HUDEP-2 (cell line): ENCODE measurements at regions not wholly inside any gene's neighbourhood (a gene's known extent, or its start where the extent isn't known, plus 50 kb on each side); places are given as distances from the start of the nearest gene placed in this dataset.

Source experiments
- DNase-seq, 76 experiments: peaks; one replicate each; lab custom pipeline; 2025; ENCODE audit not compliant: unreplicated experiment in 76 of 76; lab: John Stamatoyannopoulos, UW

GRCh38 chr6:74785236-74785635 lies 420.6 kb downstream of the COL12A1 start:
- no peak for DNase-seq

- DNase-seq = no peak
Observed at GRCh38 chr6:74782346-74782745, 423.5 kb downstream of the COL12A1 start.

- no peak for DNase-seq
Observed at GRCh38 chr6:74780831-74781230, 425.0 kb downstream of the COL12A1 start.

- DNase-seq = no peak
Observed at GRCh38 chr6:74768738-74769137, 437.1 kb downstream of the COL12A1 start.

- DNase-seq = no peak
Observed at GRCh38 chr6:74768120-74768519, 437.7 kb downstream of the COL12A1 start.

- no peak for DNase-seq
Observed at GRCh38 chr6:74765486-74765885, 440.4 kb downstream of the COL12A1 start.

- no peak for DNase-seq
Observed at GRCh38 chr6:74764486-74764885, 441.4 kb downstream of the COL12A1 start.

GRCh38 chr6:74762841-74763240 lies 443.0 kb downstream of the COL12A1 start:
- DNase-seq = no peak

GRCh38 chr6:74757813-74758212 lies 448.0 kb downstream of the COL12A1 start:
- no peak for DNase-seq

- DNase-seq = no peak
Observed at GRCh38 chr6:74756923-74757322, 448.9 kb downstream of the COL12A1 start.

- DNase-seq = no peak
Observed at GRCh38 chr6:74755778-74756177, 450.1 kb downstream of the COL12A1 start.

- no peak for DNase-seq
Observed at GRCh38 chr6:74755196-74755595, 450.7 kb downstream of the COL12A1 start.

GRCh38 chr6:74753883-74754600 lies 451.8 kb downstream of the COL12A1 start:
- DNase-seq = no peak

- DNase-seq = no peak
Observed at GRCh38 chr6:74752303-74752702, 453.6 kb downstream of the COL12A1 start.

GRCh38 chr6:74750826-74751225 lies 455.0 kb downstream of the COL12A1 start:
- no peak for DNase-seq

- DNase-seq = no peak
Observed at GRCh38 chr6:74749211-74750147, 456.4 kb downstream of the COL12A1 start.

- DNase-seq = no peak
Observed at GRCh38 chr6:74745670-74746069, 460.2 kb downstream of the COL12A1 start.

GRCh38 chr6:74742793-74743508 lies 462.9 kb downstream of the COL12A1 start:
- no peak for DNase-seq

- DNase-seq = no peak
Observed at GRCh38 chr6:74741646-74742045, 464.2 kb downstream of the COL12A1 start.

- DNase-seq = no peak
Observed at GRCh38 chr6:74735304-74735703, 470.5 kb downstream of the COL12A1 start.

GRCh38 chr6:74734901-74735300 lies 471.0 kb downstream of the COL12A1 start:
- DNase-seq = no peak
